WTC11 (cell line): ENCODE measurements at regions not wholly inside any gene's neighbourhood (a gene's known extent, or its start where the extent isn't known, plus 50 kb on each side); places are given as distances from the start of the nearest gene placed in this dataset.

Source experiments
- ATAC-seq: fragments of 200-7000 bp; cut with Tn5 transposase; 2 replicates; pipeline ENCODE4 v1.10.0; 2021; ENCODE audit warnings: mild to moderate bottlenecking, moderate library complexity
- CTCF ChIA-PET: fragments of 300-600 bp; sonication (Branson Sonifier 250); formaldehyde crosslinking; loops from one replicate; lab custom pipeline; 2021; ENCODE audit warnings: antibody characterized with exemption; lab: Charles Lee
- POLR2A ChIA-PET: fragments of 350-600 bp; sonication (Branson Sonifier 250); formaldehyde crosslinking; loops from one replicate; lab custom pipeline; 2021; ENCODE audit warnings: antibody characterized with exemption; lab: Charles Lee
- DNase-seq: peaks from one replicate; pipeline ENCODE4 v3.0.0; 2021; ENCODE audit warnings: low spot score
- H3K27ac Mint-ChIP-seq: 2 replicates; pipeline ENCODE4 v1.8.0; 2021; ENCODE audit warnings: mixed read lengths
- H3K27me3 Mint-ChIP-seq: 2 replicates; pipeline ENCODE4 v1.8.0; 2021; ENCODE audit warnings: low read depth, mild to moderate bottlenecking, moderate library complexity, mixed read lengths
- H3K36me3 Mint-ChIP-seq: 2 replicates; pipeline ENCODE4 v1.8.0; 2021; ENCODE audit warnings: mixed read lengths
- H3K4me1 Mint-ChIP-seq: 2 replicates; pipeline ENCODE4 v1.8.0; 2022; ENCODE audit warnings: mixed read lengths
- H3K4me3 Mint-ChIP-seq: 2 replicates; pipeline ENCODE4 v1.8.0; 2021; ENCODE audit warnings: mild to moderate bottlenecking, moderate library complexity, mixed read lengths
- H3K9me3 Mint-ChIP-seq: 2 replicates; pipeline ENCODE4 v1.8.0; 2021; ENCODE audit warnings: mixed read lengths
- ATF1 ChIP-seq: sonication (generic); formaldehyde crosslinking; IDR thresholded peaks from 2 replicates; pipeline ENCODE4 v1.8.1; 2023; ENCODE audit warnings: mild to moderate bottlenecking, moderate library complexity, missing genetic modification reagents
- CBFB ChIP-seq: sonication (generic); formaldehyde crosslinking; IDR thresholded peaks from 2 replicates; pipeline ENCODE4 v1.8.1; 2022; ENCODE audit warnings: mild to moderate bottlenecking, low read depth, missing genetic modification reagents
- EMX1 ChIP-seq: fragments of 250-450 bp; sonication (Bioruptor Pico); IDR thresholded peaks from 2 replicates; pipeline ENCODE4 v1.8.0; 2021; ENCODE audit warnings: mild to moderate bottlenecking
- GTF2I ChIP-seq: fragments of 250-450 bp; sonication (Bioruptor Pico); conservative IDR thresholded peaks from 2 replicates; pipeline ENCODE4 v1.4.0; 2021; ENCODE audit warnings: mild to moderate bottlenecking
- JUN ChIP-seq: sonication (generic); formaldehyde crosslinking; IDR thresholded peaks from 2 replicates; pipeline ENCODE4 v1.8.0; 2023; ENCODE audit warnings: mild to moderate bottlenecking, missing genetic modification reagents
- NFATC4 ChIP-seq: fragments of 250-450 bp; sonication (Bioruptor Pico); IDR thresholded peaks from 2 replicates; pipeline ENCODE4 v1.9.0; 2021; ENCODE audit warnings: mild to moderate bottlenecking
- NR2C2 ChIP-seq: sonication (generic); formaldehyde crosslinking; IDR thresholded peaks from 2 replicates; pipeline ENCODE4 v1.8.0; 2022; ENCODE audit warnings: mild to moderate bottlenecking, missing genetic modification reagents
- PRRX2 ChIP-seq: fragments of 250-450 bp; sonication (Bioruptor Pico); IDR thresholded peaks from 2 replicates; pipeline ENCODE4 v1.8.0; 2021; ENCODE audit warnings: mild to moderate bottlenecking
- ZBTB21 ChIP-seq: sonication (generic); formaldehyde crosslinking; IDR thresholded peaks from 2 replicates; pipeline ENCODE4 v1.8.1; 2023; ENCODE audit warnings: mild to moderate bottlenecking, missing genetic modification reagents, borderline replicate concordance
- ZNF121 ChIP-seq: sonication (generic); formaldehyde crosslinking; IDR thresholded peaks from 2 replicates; pipeline ENCODE4 v1.8.0; 2023; ENCODE audit warnings: missing genetic modification reagents
- ZNF219 ChIP-seq: sonication (generic); formaldehyde crosslinking; IDR thresholded peaks from 2 replicates; pipeline ENCODE4 v1.8.0; 2023; ENCODE audit warnings: missing genetic modification reagents, mild to moderate bottlenecking, borderline replicate concordance
- TF ChIP-seq, protein P1 (sequence below): sonication (generic); formaldehyde crosslinking; IDR thresholded peaks from 2 replicates; pipeline ENCODE4 v1.8.0; 2022; ENCODE audit warnings: missing genetic modification reagents
- TF ChIP-seq, protein P2 (sequence below): sonication (generic); formaldehyde crosslinking; conservative IDR thresholded peaks from 2 replicates; pipeline ENCODE4 v1.8.1; 2023; ENCODE audit warnings: mild to moderate bottlenecking, low read depth, missing genetic modification reagents, moderate library complexity
- TF ChIP-seq, protein P3 (sequence below): sonication (generic); formaldehyde crosslinking; IDR thresholded peaks from 2 replicates; pipeline ENCODE4 v1.8.1; 2023; ENCODE audit warnings: mild to moderate bottlenecking, missing genetic modification reagents, moderate library complexity
- TF ChIP-seq, protein P4 (sequence below): sonication (generic); formaldehyde crosslinking; IDR thresholded peaks from 2 replicates; pipeline ENCODE4 v1.8.1; 2022; ENCODE audit warnings: low read depth, mild to moderate bottlenecking, moderate library complexity, missing genetic modification reagents, borderline replicate concordance
- TF ChIP-seq, protein P5 (sequence below): fragments of 250-450 bp; sonication (Bioruptor Pico); IDR thresholded peaks from 2 replicates; pipeline ENCODE4 v1.9.0; 2021; ENCODE audit warnings: moderate library complexity, mild to moderate bottlenecking, inconsistent platforms, borderline replicate concordance
- TF ChIP-seq, protein P6 (sequence below): fragments of 250-450 bp; sonication (Bioruptor Pico); IDR thresholded peaks from 2 replicates; pipeline ENCODE4 v2.1.2; 2022; ENCODE audit warnings: mild to moderate bottlenecking, moderate library complexity

DNA sequence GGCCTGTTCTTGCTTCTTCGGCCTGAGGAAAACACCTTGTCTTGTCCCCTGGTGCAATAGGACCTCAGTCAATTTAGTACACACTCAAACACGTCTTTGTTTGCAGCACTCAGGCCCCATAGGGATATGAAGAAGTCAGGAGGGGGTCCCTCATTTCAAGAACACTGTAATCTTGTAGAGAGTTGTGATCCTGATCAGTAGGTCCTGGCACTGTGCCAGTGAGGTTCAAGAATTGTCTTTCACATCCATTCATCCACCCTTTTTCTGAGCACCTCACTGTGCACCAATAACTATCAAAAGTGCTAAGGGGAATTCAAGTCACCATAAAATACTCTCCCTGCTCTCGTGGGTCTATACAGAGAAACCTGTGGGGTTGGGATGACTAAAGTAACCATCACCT, 131.4 kb upstream of the LHCGR start:
- DNase-seq (no peak), ATAC-seq (no peak)
- H3K4me3 Mint-ChIP-seq: no peak overlapping the region
- POLR2A ChIA-PET: no interaction called here
- no peaks in the 10 kb centered on the region for H3K4me1 Mint-ChIP-seq
- peaks cover 12% of the 10 kb centered on the region for H3K9me3 Mint-ChIP-seq
- peaks cover 4% of the 10 kb centered on the region; the same call in 1 of the 2 replicates for H3K36me3 Mint-ChIP-seq
- CTCF ChIA-PET: no interaction called here
- H3K27me3 Mint-ChIP-seq: no peaks in the 10 kb centered on the region
- H3K27ac Mint-ChIP-seq: no peak overlapping the region
- TF ChIP-seq CBFB (CRISPR knock-in tag) (no peak), ZNF219 (CRISPR knock-in tag) (no peak), GTF2I (CRISPR knock-in tag) (no peak), NR2C2 (CRISPR knock-in tag) (no peak), EMX1 (CRISPR knock-in tag) (no peak), ZBTB21 (CRISPR knock-in tag) (no peak), ZNF121 (CRISPR knock-in tag) (no peak), NFATC4 (CRISPR knock-in tag) (no peak), JUN (CRISPR knock-in tag) (no peak), PRRX2 (no peak), ATF1 (CRISPR knock-in tag) (no peak)
- TF ChIP-seq, protein P1, sequence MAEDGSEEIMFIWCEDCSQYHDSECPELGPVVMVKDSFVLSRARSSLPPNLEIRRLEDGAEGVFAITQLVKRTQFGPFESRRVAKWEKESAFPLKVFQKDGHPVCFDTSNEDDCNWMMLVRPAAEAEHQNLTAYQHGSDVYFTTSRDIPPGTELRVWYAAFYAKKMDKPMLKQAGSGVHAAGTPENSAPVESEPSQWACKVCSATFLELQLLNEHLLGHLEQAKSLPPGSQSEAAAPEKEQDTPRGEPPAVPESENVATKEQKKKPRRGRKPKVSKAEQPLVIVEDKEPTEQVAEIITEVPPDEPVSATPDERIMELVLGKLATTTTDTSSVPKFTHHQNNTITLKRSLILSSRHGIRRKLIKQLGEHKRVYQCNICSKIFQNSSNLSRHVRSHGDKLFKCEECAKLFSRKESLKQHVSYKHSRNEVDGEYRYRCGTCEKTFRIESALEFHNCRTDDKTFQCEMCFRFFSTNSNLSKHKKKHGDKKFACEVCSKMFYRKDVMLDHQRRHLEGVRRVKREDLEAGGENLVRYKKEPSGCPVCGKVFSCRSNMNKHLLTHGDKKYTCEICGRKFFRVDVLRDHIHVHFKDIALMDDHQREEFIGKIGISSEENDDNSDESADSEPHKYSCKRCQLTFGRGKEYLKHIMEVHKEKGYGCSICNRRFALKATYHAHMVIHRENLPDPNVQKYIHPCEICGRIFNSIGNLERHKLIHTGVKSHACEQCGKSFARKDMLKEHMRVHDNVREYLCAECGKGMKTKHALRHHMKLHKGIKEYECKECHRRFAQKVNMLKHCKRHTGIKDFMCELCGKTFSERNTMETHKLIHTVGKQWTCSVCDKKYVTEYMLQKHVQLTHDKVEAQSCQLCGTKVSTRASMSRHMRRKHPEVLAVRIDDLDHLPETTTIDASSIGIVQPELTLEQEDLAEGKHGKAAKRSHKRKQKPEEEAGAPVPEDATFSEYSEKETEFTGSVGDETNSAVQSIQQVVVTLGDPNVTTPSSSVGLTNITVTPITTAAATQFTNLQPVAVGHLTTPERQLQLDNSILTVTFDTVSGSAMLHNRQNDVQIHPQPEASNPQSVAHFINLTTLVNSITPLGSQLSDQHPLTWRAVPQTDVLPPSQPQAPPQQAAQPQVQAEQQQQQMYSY (CRISPR knock-in tag): no peak
- TF ChIP-seq, protein P2, sequence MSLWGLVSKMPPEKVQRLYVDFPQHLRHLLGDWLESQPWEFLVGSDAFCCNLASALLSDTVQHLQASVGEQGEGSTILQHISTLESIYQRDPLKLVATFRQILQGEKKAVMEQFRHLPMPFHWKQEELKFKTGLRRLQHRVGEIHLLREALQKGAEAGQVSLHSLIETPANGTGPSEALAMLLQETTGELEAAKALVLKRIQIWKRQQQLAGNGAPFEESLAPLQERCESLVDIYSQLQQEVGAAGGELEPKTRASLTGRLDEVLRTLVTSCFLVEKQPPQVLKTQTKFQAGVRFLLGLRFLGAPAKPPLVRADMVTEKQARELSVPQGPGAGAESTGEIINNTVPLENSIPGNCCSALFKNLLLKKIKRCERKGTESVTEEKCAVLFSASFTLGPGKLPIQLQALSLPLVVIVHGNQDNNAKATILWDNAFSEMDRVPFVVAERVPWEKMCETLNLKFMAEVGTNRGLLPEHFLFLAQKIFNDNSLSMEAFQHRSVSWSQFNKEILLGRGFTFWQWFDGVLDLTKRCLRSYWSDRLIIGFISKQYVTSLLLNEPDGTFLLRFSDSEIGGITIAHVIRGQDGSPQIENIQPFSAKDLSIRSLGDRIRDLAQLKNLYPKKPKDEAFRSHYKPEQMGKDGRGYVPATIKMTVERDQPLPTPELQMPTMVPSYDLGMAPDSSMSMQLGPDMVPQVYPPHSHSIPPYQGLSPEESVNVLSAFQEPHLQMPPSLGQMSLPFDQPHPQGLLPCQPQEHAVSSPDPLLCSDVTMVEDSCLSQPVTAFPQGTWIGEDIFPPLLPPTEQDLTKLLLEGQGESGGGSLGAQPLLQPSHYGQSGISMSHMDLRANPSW (CRISPR knock-in tag): no peak
- TF ChIP-seq, protein P3, sequence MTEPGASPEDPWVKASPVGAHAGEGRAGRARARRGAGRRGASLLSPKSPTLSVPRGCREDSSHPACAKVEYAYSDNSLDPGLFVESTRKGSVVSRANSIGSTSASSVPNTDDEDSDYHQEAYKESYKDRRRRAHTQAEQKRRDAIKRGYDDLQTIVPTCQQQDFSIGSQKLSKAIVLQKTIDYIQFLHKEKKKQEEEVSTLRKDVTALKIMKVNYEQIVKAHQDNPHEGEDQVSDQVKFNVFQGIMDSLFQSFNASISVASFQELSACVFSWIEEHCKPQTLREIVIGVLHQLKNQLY: no peak
- TF ChIP-seq, protein P4, sequence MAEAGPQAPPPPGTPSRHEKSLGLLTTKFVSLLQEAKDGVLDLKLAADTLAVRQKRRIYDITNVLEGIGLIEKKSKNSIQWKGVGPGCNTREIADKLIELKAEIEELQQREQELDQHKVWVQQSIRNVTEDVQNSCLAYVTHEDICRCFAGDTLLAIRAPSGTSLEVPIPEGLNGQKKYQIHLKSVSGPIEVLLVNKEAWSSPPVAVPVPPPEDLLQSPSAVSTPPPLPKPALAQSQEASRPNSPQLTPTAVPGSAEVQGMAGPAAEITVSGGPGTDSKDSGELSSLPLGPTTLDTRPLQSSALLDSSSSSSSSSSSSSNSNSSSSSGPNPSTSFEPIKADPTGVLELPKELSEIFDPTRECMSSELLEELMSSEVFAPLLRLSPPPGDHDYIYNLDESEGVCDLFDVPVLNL (CRISPR knock-in tag): no peak
- TF ChIP-seq, protein P5, sequence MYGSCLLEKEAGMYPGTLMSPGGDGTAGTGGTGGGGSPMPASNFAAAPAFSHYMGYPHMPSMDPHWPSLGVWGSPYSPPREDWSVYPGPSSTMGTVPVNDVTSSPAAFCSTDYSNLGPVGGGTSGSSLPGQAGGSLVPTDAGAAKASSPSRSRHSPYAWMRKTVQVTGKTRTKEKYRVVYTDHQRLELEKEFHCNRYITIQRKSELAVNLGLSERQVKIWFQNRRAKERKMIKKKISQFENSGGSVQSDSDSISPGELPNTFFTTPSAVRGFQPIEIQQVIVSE: no peak
- TF ChIP-seq, protein P6, sequence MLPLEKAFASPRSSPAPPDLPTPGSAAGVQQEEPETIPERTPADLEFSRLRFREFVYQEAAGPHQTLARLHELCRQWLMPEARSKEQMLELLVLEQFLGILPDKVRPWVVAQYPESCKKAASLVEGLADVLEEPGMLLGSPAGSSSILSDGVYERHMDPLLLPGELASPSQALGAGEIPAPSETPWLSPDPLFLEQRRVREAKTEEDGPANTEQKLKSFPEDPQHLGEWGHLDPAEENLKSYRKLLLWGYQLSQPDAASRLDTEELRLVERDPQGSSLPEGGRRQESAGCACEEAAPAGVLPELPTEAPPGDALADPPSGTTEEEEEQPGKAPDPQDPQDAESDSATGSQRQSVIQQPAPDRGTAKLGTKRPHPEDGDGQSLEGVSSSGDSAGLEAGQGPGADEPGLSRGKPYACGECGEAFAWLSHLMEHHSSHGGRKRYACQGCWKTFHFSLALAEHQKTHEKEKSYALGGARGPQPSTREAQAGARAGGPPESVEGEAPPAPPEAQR: no peak
